HG03520 (cell line): ENCODE measurements at regions not wholly inside any gene's neighbourhood (a gene's known extent, or its start where the extent isn't known, plus 50 kb on each side); places are given as distances from the start of the nearest gene placed in this dataset.
"Not testable (repeated sequence)": the region's sequence is repeated elsewhere in the genome, so short reads cannot be mapped to it uniquely, and the experiment has no call there.

ENCODE experiments used
- ATAC-seq: cut with Tn5 transposase; IDR thresholded peaks from one replicate; pipeline ENCODE4 v1.9.1; 2021; ENCODE audit warnings: mild to moderate bottlenecking, moderate library complexity; ENCODE audit not compliant: unreplicated experiment

- no peak for ATAC-seq
These were observed 466.3 kb upstream of the ID4 start for GRCh38 chr6:19370831-19371230.

DNA sequence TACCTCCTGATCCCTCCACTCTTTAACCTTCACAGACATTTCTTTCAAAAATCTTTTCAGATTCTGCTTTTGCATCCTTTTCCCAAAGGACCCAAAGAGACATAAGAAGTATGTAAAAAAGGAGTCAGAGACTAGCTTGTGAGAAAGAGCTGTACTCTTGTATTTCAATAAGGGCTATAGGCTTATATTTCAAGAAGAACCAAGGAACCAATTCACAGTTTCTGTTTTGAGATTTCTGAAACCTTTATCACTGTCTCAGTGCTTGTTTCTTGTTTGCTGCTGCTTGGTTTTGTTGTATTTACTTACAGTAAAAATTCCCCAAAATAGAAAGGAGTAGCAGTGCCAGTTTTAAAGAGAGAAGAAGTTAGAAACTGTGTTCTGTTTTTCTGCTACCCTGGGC, 461.6 kb upstream of the ID4 start:
- no peak for ATAC-seq

DNA sequence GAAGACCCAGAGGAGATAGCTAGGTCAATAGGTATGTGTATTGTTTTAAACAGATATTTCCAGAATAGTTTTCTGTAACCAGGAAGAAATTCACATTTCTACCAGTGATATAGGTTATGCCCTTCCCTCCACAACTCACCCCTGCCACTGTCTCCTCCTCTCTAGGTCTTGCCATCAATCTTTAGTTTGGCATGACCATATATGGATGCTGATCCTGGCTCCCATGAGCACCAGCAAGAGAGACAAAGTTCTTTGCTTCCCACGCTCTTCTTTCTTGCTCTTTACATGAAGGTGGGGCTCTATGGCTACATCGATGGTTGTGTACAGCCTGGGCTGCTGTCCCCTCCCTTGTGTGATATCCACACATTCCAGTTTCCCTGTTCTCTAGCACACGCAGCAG, 459.4 kb upstream of the ID4 start:
- no peak for ATAC-seq

- no peak for ATAC-seq
These were observed 456.9 kb upstream of the ID4 start for GRCh38 chr6:19380293-19380692.

GRCh38 chr6:19382676-19383075, 454.5 kb upstream of the ID4 start:
- ATAC-seq: no peak

DNA sequence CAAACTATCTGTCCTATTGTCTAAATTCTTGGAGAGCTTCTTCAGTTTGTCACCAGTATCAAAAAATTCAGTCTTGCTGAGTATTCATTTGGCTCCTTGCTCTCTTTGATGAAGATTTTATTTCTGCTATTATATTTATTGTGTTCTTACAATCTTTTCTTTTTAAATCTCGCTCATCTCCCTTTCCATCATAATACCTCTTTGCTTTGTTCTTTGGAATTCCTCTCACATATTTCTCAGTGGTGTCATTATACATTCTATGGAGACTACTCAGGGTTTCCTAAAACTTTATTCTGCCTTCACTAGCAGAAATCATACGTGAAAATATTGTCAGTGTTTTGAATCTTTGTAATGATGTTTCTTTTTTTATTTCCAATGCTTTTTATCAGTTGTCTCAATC, 445.2 kb upstream of the ID4 start:
- no peak for ATAC-seq

- no peak for ATAC-seq
These were observed 443.1 kb upstream of the ID4 start for GRCh38 chr6:19394051-19394450.

DNA sequence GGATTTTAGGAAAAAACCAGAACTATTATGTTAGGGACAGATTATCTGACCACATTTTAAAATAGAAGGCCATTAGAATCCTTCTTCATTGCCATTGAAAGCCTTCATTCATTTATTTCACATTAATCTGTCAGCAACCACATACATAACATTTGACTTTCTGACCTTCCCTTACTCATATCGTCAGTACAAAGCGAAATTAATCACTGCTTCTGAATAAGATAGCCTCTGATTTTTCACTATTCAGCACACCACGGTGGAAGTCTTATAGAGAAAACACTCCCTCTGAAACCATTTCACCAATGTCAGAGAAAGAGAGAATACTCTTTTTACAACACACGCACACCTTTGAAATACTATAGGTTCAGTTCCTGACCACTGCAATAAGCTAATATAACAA, 442.5 kb upstream of the ID4 start:
- ATAC-seq: no peak

- no peak for ATAC-seq
These were observed 441.9 kb upstream of the ID4 start for GRCh38 chr6:19395316-19395715.

DNA sequence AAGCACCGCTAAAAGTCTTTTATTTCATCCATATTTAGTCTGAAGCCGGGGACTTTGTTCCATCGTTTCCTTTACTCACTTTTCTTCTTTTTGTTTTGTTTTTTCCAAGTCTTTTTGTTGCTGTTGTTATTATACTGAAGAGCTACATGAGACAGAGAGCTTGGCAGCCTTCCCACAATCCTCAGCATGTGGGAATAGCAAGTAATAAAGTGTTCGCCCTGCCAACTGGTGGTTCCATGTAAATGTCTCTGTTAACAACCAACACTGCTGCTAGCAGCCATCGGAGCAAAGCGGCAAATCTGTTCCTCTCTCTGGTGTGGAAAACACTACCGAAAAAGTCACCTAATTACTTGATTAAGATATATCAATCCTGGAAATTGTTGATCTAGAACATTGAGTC, 437.8 kb upstream of the ID4 start:
- ATAC-seq: no peak

DNA sequence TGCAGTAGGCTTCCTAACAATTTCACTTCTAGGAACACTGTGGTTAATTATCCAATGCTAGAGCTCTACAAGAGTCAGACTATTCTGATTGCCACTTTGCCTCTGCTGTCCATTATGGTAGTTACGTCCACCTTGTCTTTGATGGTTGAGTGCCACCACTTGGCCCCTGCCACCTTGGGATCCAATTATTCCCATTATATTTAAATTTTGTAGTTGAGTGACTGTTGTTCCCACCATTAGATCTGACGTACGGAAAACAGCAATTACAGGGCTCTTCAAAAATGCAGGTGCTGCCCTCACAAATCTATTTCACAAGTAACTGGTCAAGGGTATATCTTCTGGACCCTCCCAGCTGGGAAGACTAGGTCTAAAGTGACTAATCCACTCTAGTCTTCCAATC, 432.3 kb upstream of the ID4 start:
- ATAC-seq: not testable (repeated sequence)

DNA sequence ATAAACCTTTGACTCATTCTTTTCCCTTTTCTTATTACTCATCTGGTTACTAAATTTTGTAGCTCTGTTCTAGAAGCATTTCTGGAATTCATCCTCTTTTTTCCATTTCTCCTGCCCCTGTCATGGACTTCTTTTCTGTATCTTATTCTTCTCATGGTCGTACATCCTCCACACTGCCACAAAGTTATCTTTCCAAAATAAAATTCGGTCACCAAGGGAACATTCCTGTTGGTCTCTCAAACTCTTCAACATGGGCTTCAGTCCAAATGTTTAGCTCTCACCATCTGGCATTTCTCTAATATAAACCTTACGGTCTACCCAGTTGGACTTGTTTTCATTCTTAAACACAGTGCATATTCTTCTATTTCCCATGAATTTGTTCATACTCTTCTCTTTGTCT, 428.8 kb upstream of the ID4 start:
- no peak for ATAC-seq

- no peak for ATAC-seq
These were observed 426.7 kb upstream of the ID4 start for GRCh38 chr6:19410481-19410880.

DNA sequence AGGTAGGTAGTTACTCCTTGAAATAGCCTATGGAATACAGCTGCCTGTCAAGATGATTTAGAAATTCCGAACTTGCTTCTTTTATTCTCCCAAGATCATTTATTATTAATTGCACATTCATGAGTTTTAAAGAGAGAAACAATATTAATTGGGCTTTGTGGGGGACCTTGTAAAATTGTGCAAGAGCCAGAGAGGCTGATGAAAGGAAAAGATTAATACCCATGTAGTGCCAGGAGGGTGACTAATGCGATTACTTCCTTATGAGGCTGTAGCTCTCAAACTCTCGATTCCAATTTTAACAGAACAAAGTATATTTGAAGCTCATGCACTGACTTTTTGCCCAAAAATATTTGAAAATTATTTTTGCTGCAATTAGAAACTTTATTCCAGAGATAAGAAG, 423.8 kb upstream of the ID4 start:
- no peak for ATAC-seq

DNA sequence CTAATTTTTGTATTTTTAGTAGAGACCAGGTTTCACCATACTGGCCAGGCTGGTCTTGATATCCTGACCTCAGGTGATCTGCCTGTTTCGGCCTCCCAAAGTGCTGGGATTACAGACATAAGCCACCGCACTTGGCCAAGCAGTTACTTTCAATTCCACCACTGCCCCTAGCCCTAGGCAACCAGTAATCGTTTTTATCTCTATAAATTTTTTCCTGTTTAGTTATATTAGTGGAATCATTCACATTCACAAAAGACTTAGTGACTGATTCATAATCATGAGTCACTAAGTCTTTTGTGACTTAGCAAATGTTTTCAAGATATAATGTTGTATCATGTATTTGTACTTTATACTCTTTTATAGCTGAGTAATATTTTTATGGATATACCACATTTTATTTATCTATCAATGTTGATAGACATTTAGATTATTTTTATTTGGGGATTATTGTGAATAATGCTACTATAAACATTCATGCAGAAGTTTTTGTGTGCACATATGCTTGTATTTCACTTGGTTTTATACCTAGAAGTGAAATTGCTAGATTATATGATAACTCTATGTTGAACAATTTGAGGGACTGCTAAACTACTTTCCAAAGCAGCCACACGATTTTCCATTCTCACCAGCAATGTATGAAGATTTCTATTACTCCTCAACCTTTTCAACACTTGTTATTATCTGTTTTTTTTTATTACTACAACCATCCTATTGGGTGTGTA, 421.4 kb upstream of the ID4 start:
- ATAC-seq: no peak

GRCh38 chr6:19416811-19417210, 420.4 kb upstream of the ID4 start:
- ATAC-seq: no peak

DNA sequence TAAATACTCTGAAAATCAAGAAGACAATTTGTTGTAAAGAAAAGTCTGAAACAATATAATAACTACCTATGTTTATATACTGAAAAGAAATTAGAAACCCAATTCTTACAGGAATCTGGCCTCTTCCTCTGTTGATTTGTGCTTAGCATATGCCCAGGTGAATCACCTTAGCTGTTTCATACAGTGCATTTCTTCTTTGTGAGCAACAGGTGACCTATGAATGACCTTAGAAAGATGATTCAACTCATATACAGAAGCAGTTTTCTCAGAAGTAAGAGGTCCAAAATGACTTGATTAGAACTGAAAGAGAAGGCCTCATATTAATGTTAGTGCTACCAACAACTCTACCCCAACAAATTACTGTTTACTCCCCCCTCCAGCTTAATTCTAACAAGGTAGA, 419.5 kb upstream of the ID4 start:
- ATAC-seq: no peak

- no peak for ATAC-seq
These were observed 412.3 kb upstream of the ID4 start for GRCh38 chr6:19424853-19425252.

GRCh38 chr6:19427548-19427947, 409.6 kb upstream of the ID4 start:
- no peak for ATAC-seq

GRCh38 chr6:19432966-19433498, 404.1 kb upstream of the ID4 start:
- no peak for ATAC-seq

DNA sequence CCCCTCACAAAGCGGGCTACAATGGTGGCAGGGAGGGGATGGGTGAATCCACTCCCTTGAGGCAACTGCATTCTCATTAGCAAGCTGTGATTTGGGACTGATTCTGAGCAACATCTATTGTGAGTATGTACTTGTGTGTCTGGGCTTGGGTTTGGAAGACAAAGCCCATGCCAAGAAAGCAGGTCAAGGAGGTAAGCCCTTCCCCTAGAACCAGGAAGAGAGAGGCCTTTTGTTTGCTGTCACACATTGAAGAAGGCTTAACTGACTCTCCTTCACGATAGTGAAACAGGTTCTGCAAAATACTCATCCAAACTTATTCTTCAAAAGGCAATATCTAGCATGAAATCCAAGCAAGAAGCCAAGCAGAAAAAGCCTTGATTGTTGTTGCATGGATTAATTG, 403.1 kb upstream of the ID4 start:
- ATAC-seq: no peak

- no peak for ATAC-seq
These were observed 401.4 kb upstream of the ID4 start for GRCh38 chr6:19435755-19436154.
